ENCODE measurements at regions not wholly inside any gene's neighbourhood (a gene's known extent, or its start where the extent isn't known, plus 50 kb on each side); places are given as distances from the start of the nearest gene placed in this dataset.

- no peaks in the 10 kb centered on the region for H3K4me1 Mint-ChIP-seq (ENCODE audit: low read depth, unreplicated experiment)
- H3K4me3 Mint-ChIP-seq (ENCODE audit: unreplicated experiment), result no peak overlapping the region
- DNase-seq, result no peak
- ChIA-PET CTCF (no interaction called here), POLR2A (no interaction called here)
- peaks cover 11% of the 10 kb centered on the region for H3K27me3 Mint-ChIP-seq (ENCODE audit: insufficient read depth, unreplicated experiment)
- H3K27me3 ChIP-seq (replicated peaks; ENCODE audit: control insufficient read depth, insufficient read depth, low read length), result no peaks in the 10 kb centered on the region
- no TSS peak for BruUV-seq (replicated peaks)
- no peak for TF ChIP-seq CTCF (IDR thresholded peaks at IDR 0.05; ENCODE audit: insufficient read depth in 1 of 2, low read depth in 1 of 2, low read length in 1 of 2, severe bottlenecking in 1 of 2, unreplicated experiment in 1 of 2)
- no peak overlapping the region for H3K27ac Mint-ChIP-seq (ENCODE audit: unreplicated experiment)
- no peak overlapping the region for H3K4me3 ChIP-seq (ENCODE audit: low read depth, low read length)
- H3K36me3 ChIP-seq (ENCODE audit: control insufficient read depth, insufficient read depth, low read length), result no peaks in the 10 kb centered on the region
- intact Hi-C loops (cut with micrococcal nuclease; ENCODE audit: unreplicated experiment), result loop anchor here (2.0 kb wide), 1 partner anchor 37 kb away; no protein-coding TSS in a partner anchor
- no peaks in the 10 kb centered on the region for H3K4me1 ChIP-seq
- no peaks in the 10 kb centered on the region for H3K36me3 Mint-ChIP-seq (ENCODE audit: insufficient read depth, unreplicated experiment)
- H3K9me3 ChIP-seq, result no peaks in the 10 kb centered on the region
- no peaks in the 10 kb centered on the region for H3K9me3 Mint-ChIP-seq (ENCODE audit: unreplicated experiment)
Observed at GRCh38 chr22:22157348-22157725, 87.2 kb upstream of the VPREB1 start.

- peak; percentile 58 to 65 for DNase-seq
- POLR2A ChIA-PET, result no interaction called here
- peaks cover 16% of the 10 kb centered on the region for H3K27me3 Mint-ChIP-seq (ENCODE audit: insufficient read depth, unreplicated experiment)
- Histone ChIP-seq H3K27me3 (replicated peaks; ENCODE audit: control insufficient read depth, insufficient read depth, low read length) (no peaks in the 10 kb centered on the region), H3K36me3 (ENCODE audit: control insufficient read depth, insufficient read depth, low read length) (no peaks in the 10 kb centered on the region), H3K4me1 (no peaks in the 10 kb centered on the region), H3K4me3 (ENCODE audit: low read depth, low read length) (no peak overlapping the region), H3K9me3 (no peaks in the 10 kb centered on the region)
- no TSS peak for BruUV-seq (replicated peaks)
- intact Hi-C loops (cut with micrococcal nuclease; ENCODE audit: unreplicated experiment), result loop anchor here (1.0 to 2.0 kb wide), 2 partner anchors 38 to 49 kb away; no protein-coding TSS in a partner anchor
- H3K36me3 Mint-ChIP-seq (ENCODE audit: insufficient read depth, unreplicated experiment), result no peaks in the 10 kb centered on the region
- H3K4me1 Mint-ChIP-seq (ENCODE audit: low read depth, unreplicated experiment), result no peaks in the 10 kb centered on the region
- no peak overlapping the region for H3K27ac Mint-ChIP-seq (ENCODE audit: unreplicated experiment)
- CTCF ChIA-PET, result no interaction called here
- peak; percentile 71 to 81 for TF ChIP-seq CTCF (IDR thresholded peaks at IDR 0.05; ENCODE audit: insufficient read depth in 1 of 2, low read depth in 1 of 2, low read length in 1 of 2, severe bottlenecking in 1 of 2, unreplicated experiment in 1 of 2)
- H3K9me3 Mint-ChIP-seq (ENCODE audit: unreplicated experiment), result no peaks in the 10 kb centered on the region
- peak overlapping the region; percentile 14 for H3K4me3 Mint-ChIP-seq (ENCODE audit: unreplicated experiment)
Observed at GRCh38 chr22:22156716-22157347, 87.8 kb upstream of the VPREB1 start.

GRCh38 chr22:22156348-22156715 lies 88.3 kb upstream of the VPREB1 start:
- ChIA-PET CTCF (no interaction called here), POLR2A (no interaction called here)
- Histone ChIP-seq H3K27me3 (replicated peaks; ENCODE audit: control insufficient read depth, insufficient read depth, low read length) (no peaks in the 10 kb centered on the region), H3K4me3 (ENCODE audit: low read depth, low read length) (no peak overlapping the region), H3K36me3 (ENCODE audit: control insufficient read depth, insufficient read depth, low read length) (no peaks in the 10 kb centered on the region), H3K4me1 (no peaks in the 10 kb centered on the region), H3K9me3 (no peaks in the 10 kb centered on the region)
- no peak overlapping the region for H3K4me3 Mint-ChIP-seq (ENCODE audit: unreplicated experiment)
- no peak for TF ChIP-seq CTCF (IDR thresholded peaks at IDR 0.05; ENCODE audit: insufficient read depth in 1 of 2, low read depth in 1 of 2, low read length in 1 of 2, severe bottlenecking in 1 of 2, unreplicated experiment in 1 of 2)
- H3K36me3 Mint-ChIP-seq (ENCODE audit: insufficient read depth, unreplicated experiment), result no peaks in the 10 kb centered on the region
- no peaks in the 10 kb centered on the region for H3K9me3 Mint-ChIP-seq (ENCODE audit: unreplicated experiment)
- H3K27me3 Mint-ChIP-seq (ENCODE audit: insufficient read depth, unreplicated experiment), result peaks cover 21% of the 10 kb centered on the region
- BruUV-seq (replicated peaks), result no TSS peak
- no peak overlapping the region for H3K27ac Mint-ChIP-seq (ENCODE audit: unreplicated experiment)
- DNase-seq, result no peak
- H3K4me1 Mint-ChIP-seq (ENCODE audit: low read depth, unreplicated experiment), result no peaks in the 10 kb centered on the region
- intact Hi-C loops (cut with micrococcal nuclease; ENCODE audit: unreplicated experiment), result loop anchor here (1.0 to 2.0 kb wide), 2 partner anchors 38 to 50 kb away; no protein-coding TSS in a partner anchor

All from Caco-2 (cell line).